ENCODE measurements at regions not wholly inside any gene's neighbourhood (a gene's known extent, or its start where the extent isn't known, plus 50 kb on each side); places are given as distances from the start of the nearest gene placed in this dataset.
A peak's percentile ranks its signal among the peaks of the same experiment; 100 is the strongest.

DNA sequence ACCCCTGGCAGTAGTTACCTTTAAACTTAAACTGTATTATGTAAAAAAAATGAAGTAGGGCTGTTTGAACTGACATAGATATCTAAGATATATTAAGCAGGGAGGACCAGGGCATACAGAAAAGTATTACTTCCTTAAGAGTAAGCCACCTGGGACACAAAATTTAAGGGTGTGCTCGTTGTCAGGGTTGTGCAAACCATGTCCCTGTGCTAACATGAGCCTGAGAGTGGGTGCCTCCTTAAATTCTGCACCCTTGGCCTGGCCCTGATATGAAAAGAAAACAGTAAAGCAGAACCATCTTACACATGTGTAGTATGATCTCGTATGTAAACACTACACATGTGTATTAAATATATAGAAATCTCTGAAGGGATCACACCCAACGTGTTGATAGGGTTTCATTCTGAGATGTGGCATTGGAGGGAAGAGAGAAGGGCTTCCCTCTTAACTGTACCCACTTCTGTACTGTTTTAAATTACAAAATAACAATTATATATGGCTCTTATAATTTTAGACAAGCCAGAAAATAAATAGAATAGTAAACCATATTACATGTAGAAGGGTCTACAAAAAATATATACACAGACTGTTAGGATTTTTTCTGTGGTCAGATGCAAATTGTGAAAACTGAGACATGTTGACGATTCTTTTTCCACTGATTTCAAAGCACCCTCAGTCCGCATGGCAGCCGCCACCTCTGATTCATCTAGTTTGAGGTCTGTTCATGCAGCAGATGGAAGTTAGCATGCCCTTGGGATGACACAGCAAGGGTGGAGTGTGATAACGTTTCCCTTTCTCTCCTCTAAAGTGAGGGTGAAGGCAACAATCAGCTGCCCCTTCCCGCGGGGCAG lies 400.8 kb upstream of the PROK2 start:
- POLR2A ChIA-PET, result no interaction called here
- peak overlapping the region in 1 of 8 donors; percentile 34 for H3K27ac Mint-ChIP-seq
- DNase-seq, result no peak
- Histone ChIP-seq H3K27me3 (ENCODE audit: insufficient read depth, low read length, poor library complexity, severe bottlenecking) (no peaks in the 10 kb centered on the region), H3K36me3 (ENCODE audit: insufficient read depth, low read length) (no peaks in the 10 kb centered on the region), H3K27ac (ENCODE audit: low read depth, low read length) (no peak overlapping the region), H3K4me3 (ENCODE audit: low read length) (no peak overlapping the region), H3K9me3 (ENCODE audit: low read length) (no peaks in the 10 kb centered on the region), H3K4me1 (ENCODE audit: insufficient read depth, low read length) (no peaks in the 10 kb centered on the region)
- no peaks in the 10 kb centered on the region for H3K36me3 Mint-ChIP-seq
- H3K27me3 Mint-ChIP-seq, result peaks cover 10 to 26% of the 10 kb centered on the region in 2 donors
- H3K4me1 Mint-ChIP-seq, result no peaks in the 10 kb centered on the region
- CTCF ChIA-PET, result no interaction called here
- no peak overlapping the region for H3K4me3 Mint-ChIP-seq
- peaks cover 0 to 2% (median 0%) of the 10 kb centered on the region in 5 donors for H3K9me3 Mint-ChIP-seq

DNA sequence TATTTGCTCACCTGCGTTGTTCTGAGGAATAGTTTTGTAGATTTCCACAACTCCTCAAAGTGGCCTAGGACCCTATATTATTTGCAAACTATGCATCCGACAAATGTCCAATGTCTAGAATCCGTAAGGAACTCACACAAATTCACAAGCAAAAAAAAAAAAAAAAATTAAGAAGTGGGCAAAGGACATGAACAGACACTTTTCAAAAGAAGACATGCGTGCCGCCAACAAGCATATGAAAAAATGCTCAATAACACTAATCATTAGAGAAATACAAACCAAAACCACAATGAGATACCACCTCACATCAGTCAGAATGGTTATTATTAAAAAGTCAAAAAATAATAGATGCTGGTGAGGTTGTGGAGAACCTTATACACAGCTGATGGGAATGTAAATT lies 398.5 kb upstream of the PROK2 start:
- POLR2A ChIA-PET, result no interaction called here

DNA sequence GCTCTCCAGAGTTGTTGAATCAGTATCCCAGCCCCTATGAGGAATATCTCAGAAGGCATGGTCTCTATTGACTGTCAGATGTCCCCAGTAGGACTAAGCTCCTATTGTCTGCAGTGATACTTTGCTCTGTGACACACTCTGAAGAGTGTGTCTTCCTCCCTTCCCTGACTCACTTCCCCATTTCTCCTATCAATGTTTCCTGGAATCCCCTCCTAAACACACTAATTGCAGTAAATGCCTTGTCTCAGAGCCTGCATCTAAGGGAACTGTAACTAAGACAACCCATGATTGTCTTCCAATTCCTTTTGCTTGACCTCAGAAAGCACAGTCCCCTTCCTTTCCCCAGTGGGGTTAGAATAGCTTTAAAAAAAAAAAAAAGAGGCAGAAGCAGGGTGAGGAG lies 397.3 kb upstream of the PROK2 start:
- Mint-ChIP-seq H3K27ac (no peak overlapping the region), H3K4me1 (peaks cover 0 to 2% (median 0%) of the 10 kb centered on the region in 3 donors), H3K9me3 (peaks cover 0 to 5% (median 0%) of the 10 kb centered on the region in 5 donors), H3K36me3 (no peaks in the 10 kb centered on the region), H3K4me3 (no peak overlapping the region), H3K27me3 (peaks cover 17 to 45% of the 10 kb centered on the region in 2 donors)
- ChIA-PET POLR2A (no interaction called here), CTCF (no interaction called here)
- H3K4me1 ChIP-seq (ENCODE audit: insufficient read depth, low read length), result no peaks in the 10 kb centered on the region
- DNase-seq, result no peak
- H3K9me3 ChIP-seq (ENCODE audit: low read length), result no peaks in the 10 kb centered on the region
- no peaks in the 10 kb centered on the region for H3K27me3 ChIP-seq (ENCODE audit: insufficient read depth, low read length, poor library complexity, severe bottlenecking)
- no peak overlapping the region for H3K27ac ChIP-seq (ENCODE audit: low read depth, low read length)
- no peak overlapping the region for H3K4me3 ChIP-seq (ENCODE audit: low read length)
- no peaks in the 10 kb centered on the region for H3K36me3 ChIP-seq (ENCODE audit: insufficient read depth, low read length)

More for the DNA sequence above, 398.5 kb upstream of the PROK2 start:
- Histone ChIP-seq H3K27me3 (ENCODE audit: insufficient read depth, low read length, poor library complexity, severe bottlenecking) (no peaks in the 10 kb centered on the region), H3K36me3 (ENCODE audit: insufficient read depth, low read length) (no peaks in the 10 kb centered on the region), H3K4me1 (ENCODE audit: insufficient read depth, low read length) (no peaks in the 10 kb centered on the region), H3K4me3 (ENCODE audit: low read length) (no peak overlapping the region), H3K9me3 (ENCODE audit: low read length) (no peaks in the 10 kb centered on the region), H3K27ac (ENCODE audit: low read depth, low read length) (no peak overlapping the region)
- H3K27me3 Mint-ChIP-seq, result peaks cover 15 to 40% of the 10 kb centered on the region in 2 donors
- H3K9me3 Mint-ChIP-seq, result peaks cover 0 to 5% (median 0%) of the 10 kb centered on the region in 5 donors
- no peak overlapping the region for H3K27ac Mint-ChIP-seq
- H3K4me1 Mint-ChIP-seq, result no peaks in the 10 kb centered on the region
- no peaks in the 10 kb centered on the region for H3K36me3 Mint-ChIP-seq
- DNase-seq, result no peak
- no peak overlapping the region for H3K4me3 Mint-ChIP-seq
- CTCF ChIA-PET, result no interaction called here

DNA sequence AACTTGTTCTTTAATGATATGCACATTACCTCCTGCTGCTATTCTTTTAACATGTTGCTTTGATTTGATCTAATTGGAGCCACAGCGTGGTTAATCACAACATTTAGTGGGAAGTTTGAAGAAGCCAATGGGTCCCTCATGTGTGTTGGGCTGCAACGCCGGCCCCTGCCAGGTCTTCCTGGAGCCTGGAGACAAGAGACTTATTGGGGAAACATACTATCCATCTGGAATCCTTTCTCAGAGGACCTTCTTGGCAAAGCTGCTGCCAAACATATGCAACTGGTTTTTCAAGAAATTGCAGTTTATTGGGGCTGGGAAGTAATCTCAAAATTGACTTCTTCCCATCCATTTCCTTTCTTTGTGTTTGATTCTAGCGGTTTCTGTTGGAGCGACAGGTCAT lies 396.3 kb upstream of the PROK2 start:
- no peak for DNase-seq
- H3K4me1 ChIP-seq (ENCODE audit: insufficient read depth, low read length), result no peaks in the 10 kb centered on the region
- H3K36me3 ChIP-seq (ENCODE audit: insufficient read depth, low read length), result no peaks in the 10 kb centered on the region
- ChIA-PET POLR2A (no interaction called here), CTCF (no interaction called here)
- H3K4me3 ChIP-seq (ENCODE audit: low read length), result no peak overlapping the region
- no peaks in the 10 kb centered on the region for H3K9me3 ChIP-seq (ENCODE audit: low read length)
- no peaks in the 10 kb centered on the region for H3K27me3 ChIP-seq (ENCODE audit: insufficient read depth, low read length, poor library complexity, severe bottlenecking)
- H3K4me1 Mint-ChIP-seq, result peaks cover 0 to 4% (median 3%) of the 10 kb centered on the region in 3 donors
- peaks cover 21 to 48% of the 10 kb centered on the region in 2 donors for H3K27me3 Mint-ChIP-seq
- no peak overlapping the region for H3K27ac ChIP-seq (ENCODE audit: low read depth, low read length)
- no peak overlapping the region for H3K4me3 Mint-ChIP-seq
- H3K27ac Mint-ChIP-seq, result no peak overlapping the region
- H3K36me3 Mint-ChIP-seq, result no peaks in the 10 kb centered on the region
- H3K9me3 Mint-ChIP-seq, result peaks cover 0 to 5% (median 0%) of the 10 kb centered on the region in 5 donors

DNA sequence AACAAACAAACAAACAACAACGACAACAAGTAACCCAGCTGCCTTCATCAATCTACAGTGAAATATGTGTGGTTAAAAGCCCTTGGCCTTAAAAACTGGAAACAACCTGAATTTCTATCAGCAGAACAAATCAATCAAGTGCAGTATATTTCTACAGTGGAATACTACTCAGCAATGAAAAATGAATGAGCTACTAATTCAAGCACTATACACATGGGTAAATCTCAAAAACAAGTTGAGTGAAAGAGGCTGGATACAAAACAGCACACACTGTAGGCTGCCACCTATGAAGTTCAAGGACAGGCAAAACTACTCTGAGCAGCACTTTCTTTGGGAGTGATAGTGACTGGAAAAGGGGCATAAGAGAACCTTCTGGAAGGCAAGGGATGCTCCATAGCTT lies 395.5 kb upstream of the PROK2 start:
- H3K9me3 ChIP-seq (ENCODE audit: low read length), result no peaks in the 10 kb centered on the region

DNA sequence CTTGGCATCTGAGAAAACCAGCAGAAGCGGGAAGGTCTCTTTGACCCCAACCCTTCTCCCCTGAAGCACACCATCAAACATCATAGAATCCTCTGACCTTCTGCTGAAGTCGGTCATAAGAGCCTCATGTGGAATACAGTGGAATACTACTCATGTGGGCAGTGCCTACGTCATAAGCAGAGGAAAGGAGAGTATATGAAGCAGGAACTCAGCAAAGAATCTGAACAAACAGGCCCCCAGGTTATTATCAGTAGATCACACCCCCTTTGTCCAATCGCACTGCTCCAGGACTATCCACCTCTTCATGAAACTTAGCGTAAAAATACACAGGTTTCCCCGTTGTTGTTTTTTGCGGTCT lies 394.1 kb upstream of the PROK2 start:
- no peaks in the 10 kb centered on the region for H3K27me3 ChIP-seq (ENCODE audit: insufficient read depth, low read length, poor library complexity, severe bottlenecking)

More for the DNA sequence above, 395.5 kb upstream of the PROK2 start:
- peaks cover 0 to 6% (median 2%) of the 10 kb centered on the region in 5 donors for H3K9me3 Mint-ChIP-seq
- H3K4me3 Mint-ChIP-seq, result no peak overlapping the region
- peaks cover 0 to 4% (median 3%) of the 10 kb centered on the region in 3 donors for H3K4me1 Mint-ChIP-seq
- no peak for DNase-seq
- ChIA-PET CTCF (interaction anchor here (1.0 kb wide), 1 partner anchor 11 kb away, joined by 3 read pairs; no protein-coding TSS in a partner anchor), POLR2A (no interaction called here)
- no peaks in the 10 kb centered on the region for H3K4me1 ChIP-seq (ENCODE audit: insufficient read depth, low read length)
- no peak overlapping the region for H3K27ac ChIP-seq (ENCODE audit: low read depth, low read length)
- no peaks in the 10 kb centered on the region for H3K27me3 ChIP-seq (ENCODE audit: insufficient read depth, low read length, poor library complexity, severe bottlenecking)
- H3K27me3 Mint-ChIP-seq, result peaks cover 25 to 53% of the 10 kb centered on the region in 2 donors
- H3K36me3 ChIP-seq (ENCODE audit: insufficient read depth, low read length), result no peaks in the 10 kb centered on the region
- no peaks in the 10 kb centered on the region for H3K36me3 Mint-ChIP-seq
- no peak overlapping the region for H3K4me3 ChIP-seq (ENCODE audit: low read length)
- H3K27ac Mint-ChIP-seq, result no peak overlapping the region

DNA sequence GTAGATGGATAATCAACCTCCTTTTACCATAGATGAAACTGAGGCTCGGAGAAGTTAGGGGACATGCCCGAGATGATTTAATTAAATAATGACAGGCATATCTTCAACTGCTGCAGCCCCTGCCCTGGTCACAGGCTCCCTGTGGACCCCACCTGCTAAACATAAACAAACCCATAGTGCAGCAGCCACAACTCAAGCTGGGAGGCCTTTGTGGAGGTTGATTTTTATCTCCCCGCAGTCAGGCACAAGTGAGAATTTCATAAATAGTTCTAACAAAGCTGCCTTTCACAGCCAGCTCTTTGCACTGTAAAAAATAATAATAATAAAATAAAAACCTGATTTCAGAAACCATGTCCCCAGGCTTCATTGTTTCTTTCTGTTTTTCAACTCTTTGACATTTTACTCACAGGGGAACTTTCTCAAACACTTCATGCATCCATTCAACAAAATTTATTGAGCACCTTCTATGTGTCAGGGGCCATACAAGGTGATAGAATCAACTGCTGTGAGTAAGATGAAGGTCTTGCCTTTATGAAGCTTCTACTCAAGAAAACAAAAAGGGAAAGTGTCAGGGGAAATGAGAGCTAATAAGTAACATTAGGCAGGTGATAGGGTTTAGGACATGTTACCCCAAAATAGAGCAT lies 393.6 kb upstream of the PROK2 start:
- no peak for DNase-seq
- no peaks in the 10 kb centered on the region for H3K27me3 ChIP-seq (ENCODE audit: insufficient read depth, low read length, poor library complexity, severe bottlenecking)
- H3K4me3 ChIP-seq (ENCODE audit: low read length), result no peak overlapping the region
- H3K36me3 ChIP-seq (ENCODE audit: insufficient read depth, low read length), result no peaks in the 10 kb centered on the region
- ChIA-PET CTCF (no interaction called here), POLR2A (no interaction called here)
- Mint-ChIP-seq H3K4me1 (peaks cover 0 to 4% (median 3%) of the 10 kb centered on the region in 3 donors), H3K27me3 (peaks cover 34 to 60% of the 10 kb centered on the region in 2 donors), H3K27ac (no peak overlapping the region), H3K4me3 (no peak overlapping the region), H3K9me3 (peaks cover 0 to 6% (median 2%) of the 10 kb centered on the region in 5 donors), H3K36me3 (no peaks in the 10 kb centered on the region)
- peak overlapping the region; percentile 38 for H3K27ac ChIP-seq (ENCODE audit: low read depth, low read length)
- H3K4me1 ChIP-seq (ENCODE audit: insufficient read depth, low read length), result no peaks in the 10 kb centered on the region
- no peaks in the 10 kb centered on the region for H3K9me3 ChIP-seq (ENCODE audit: low read length)

More for the DNA sequence above, 394.1 kb upstream of the PROK2 start:
- CTCF ChIA-PET, result no interaction called here
- no peaks in the 10 kb centered on the region for H3K36me3 ChIP-seq (ENCODE audit: insufficient read depth, low read length)
- POLR2A ChIA-PET, result no interaction called here
- no peak overlapping the region for H3K4me3 ChIP-seq (ENCODE audit: low read length)
- no peak overlapping the region for H3K27ac ChIP-seq (ENCODE audit: low read depth, low read length)
- Mint-ChIP-seq H3K9me3 (peaks cover 0 to 6% (median 2%) of the 10 kb centered on the region in 5 donors), H3K27ac (no peak overlapping the region), H3K4me3 (no peak overlapping the region), H3K27me3 (peaks cover 32 to 60% of the 10 kb centered on the region in 2 donors), H3K36me3 (no peaks in the 10 kb centered on the region), H3K4me1 (peaks cover 0 to 4% (median 3%) of the 10 kb centered on the region in 3 donors)
- H3K9me3 ChIP-seq (ENCODE audit: low read length), result no peaks in the 10 kb centered on the region
- no peaks in the 10 kb centered on the region for H3K4me1 ChIP-seq (ENCODE audit: insufficient read depth, low read length)
- DNase-seq, result no peak
